ENCODE measurements at regions not wholly inside any gene's neighbourhood (a gene's known extent, or its start where the extent isn't known, plus 50 kb on each side); places are given as distances from the start of the nearest gene placed in this dataset.

GRCh38 chr5:166963596-166963995 lies 1327.8 kb upstream of the WWC1 start:
- TF ChIP-seq CTCF (IDR thresholded peaks at IDR 0.05; ENCODE audit: low read depth, low read length): no peak
- no peak for DNase-seq (ENCODE audit: low read depth)
- H3K4me3 ChIP-seq (ENCODE audit: low read depth, low read length): no peak overlapping the region

- TF ChIP-seq POLR2A (IDR thresholded peaks at IDR 0.05; ENCODE audit: extremely low read depth, insufficient read length): no peak
- TF ChIP-seq CTCF (IDR thresholded peaks at IDR 0.05; ENCODE audit: low read depth, low read length): no peak
- TF ChIP-seq MAX (IDR thresholded peaks at IDR 0.05; ENCODE audit: low read depth, low read length): no peak
- TF ChIP-seq MYC (IDR thresholded peaks at IDR 0.05; ENCODE audit: low read depth, low read length): no peak
- no peak overlapping the region for H3K4me3 ChIP-seq (ENCODE audit: low read depth, low read length)
- DNase-seq (ENCODE audit: low read depth): no peak
Observed at GRCh38 chr5:166977911-166978422, 1313.5 kb upstream of the WWC1 start.

- TF ChIP-seq POLR2A (IDR thresholded peaks at IDR 0.05; ENCODE audit: extremely low read depth, insufficient read length): no peak
- TF ChIP-seq CTCF (IDR thresholded peaks at IDR 0.05; ENCODE audit: low read depth, low read length): no peak
- TF ChIP-seq MYC (IDR thresholded peaks at IDR 0.05; ENCODE audit: low read depth, low read length): no peak
- no peak for TF ChIP-seq MAX (IDR thresholded peaks at IDR 0.05; ENCODE audit: low read depth, low read length)
- H3K4me3 ChIP-seq (ENCODE audit: low read depth, low read length): no peak overlapping the region
- no peak for DNase-seq (ENCODE audit: low read depth)
Observed at GRCh38 chr5:166979307-166979895, 1312.0 kb upstream of the WWC1 start.

- H3K4me3 ChIP-seq (ENCODE audit: low read depth, low read length): no peak overlapping the region
- no peak for DNase-seq (ENCODE audit: low read depth)
- TF ChIP-seq MAX (IDR thresholded peaks at IDR 0.05; ENCODE audit: low read depth, low read length) (no peak), CTCF (IDR thresholded peaks at IDR 0.05; ENCODE audit: low read depth, low read length) (no peak), POLR2A (IDR thresholded peaks at IDR 0.05; ENCODE audit: extremely low read depth, insufficient read length) (no peak), MYC (IDR thresholded peaks at IDR 0.05; ENCODE audit: low read depth, low read length) (no peak)
Observed at GRCh38 chr5:166980666-166981065, 1310.8 kb upstream of the WWC1 start.

GRCh38 chr5:166982226-166982625 lies 1309.2 kb upstream of the WWC1 start:
- no peak for DNase-seq (ENCODE audit: low read depth)
- TF ChIP-seq POLR2A (IDR thresholded peaks at IDR 0.05; ENCODE audit: extremely low read depth, insufficient read length) (no peak), CTCF (IDR thresholded peaks at IDR 0.05; ENCODE audit: low read depth, low read length) (no peak), MAX (IDR thresholded peaks at IDR 0.05; ENCODE audit: low read depth, low read length) (no peak), MYC (IDR thresholded peaks at IDR 0.05; ENCODE audit: low read depth, low read length) (no peak)
- H3K4me3 ChIP-seq (ENCODE audit: low read depth, low read length): no peak overlapping the region

GRCh38 chr5:166991601-166992000 lies 1299.8 kb upstream of the WWC1 start:
- no peak overlapping the region for H3K4me3 ChIP-seq (ENCODE audit: low read depth, low read length)
- no peak for TF ChIP-seq POLR2A (IDR thresholded peaks at IDR 0.05; ENCODE audit: extremely low read depth, insufficient read length)
- no peak for TF ChIP-seq CTCF (IDR thresholded peaks at IDR 0.05; ENCODE audit: low read depth, low read length)
- TF ChIP-seq MAX (IDR thresholded peaks at IDR 0.05; ENCODE audit: low read depth, low read length): no peak
- no peak for DNase-seq (ENCODE audit: low read depth)

Data from NB4 (cell line).